Thyroid gland (tissue), 4 donors: ENCODE measurements at regions not wholly inside any gene's neighbourhood (a gene's known extent, or its start where the extent isn't known, plus 50 kb on each side); places are given as distances from the start of the nearest gene placed in this dataset.

Source experiments
- DNase-seq, 2 donors: peaks; one replicate each; pipeline ENCODE4 v3.0.0-alpha.2; 2019
- H3K27ac ChIP-seq, 3 donors: fragments of 200-600 bp; sonication (generic); 1 replicate in 2 of 3; 2 replicates in 1 of 3; pipeline ENCODE4 v1.5.1; 2016 to 2019; ENCODE audit warnings: mild to moderate bottlenecking in 1 of 3, moderate library complexity in 1 of 3
- H3K27me3 ChIP-seq: fragments of 200-600 bp; sonication (generic); one replicate; pipeline ENCODE4 v1.5.1; 2019
- H3K36me3 ChIP-seq, 2 donors: fragments of 200-600 bp; sonication (generic); one replicate each; pipeline ENCODE4 v1.5.1; 2016 to 2019
- H3K4me1 ChIP-seq, 2 donors: fragments of 200-600 bp; sonication (generic); one replicate each; pipeline ENCODE4 v1.5.1; 2017 to 2019
- H3K4me3 ChIP-seq, 3 donors: fragments of 200-600 bp; sonication (generic); replicated peaks in 1 of 3; 1 replicate in 2 of 3; 2 replicates in 1 of 3; pipeline ENCODE4 v1.5.1; 2016; ENCODE audit warnings: mild to moderate bottlenecking in 1 of 3
- H3K9me3 ChIP-seq: fragments of 200-600 bp; sonication (generic); one replicate; pipeline ENCODE4 v1.5.1; 2017
- CTCF ChIP-seq, 6 experiments: fragments of 200-600 bp in 3 of 6; fragments of 450-650 bp in 3 of 6; sonication (generic) in 3 of 6; IDR thresholded peaks; one replicate each; pipeline ENCODE4 v1.5.1; 2016 to 2019; ENCODE audit warnings: antibody characterized with exemption in 6 of 6, mild to moderate bottlenecking in 2 of 6, inconsistent platforms in 1 of 6, moderate library complexity in 1 of 6
- POLR2A ChIP-seq, 2 donors: fragments of 450-650 bp; IDR thresholded peaks; one replicate each; pipeline ENCODE4 v1.6.1; 2017; ENCODE audit warnings: antibody characterized with exemption in 2 of 2, mild to moderate bottlenecking in 2 of 2, moderate library complexity in 1 of 2
- WGBS, 2 donors: methylation state at CpG; one replicate each; pipeline ENCODE4 v1.1.5; 2017; 5-methylcytosine and 5-hydroxymethylcytosine counted together
- intact Hi-C: fragments of 100-400 bp; cut with DNase I; formaldehyde crosslinking; loops from one replicate; pipeline ENCODE4 v1.15.1; 2023

DNA sequence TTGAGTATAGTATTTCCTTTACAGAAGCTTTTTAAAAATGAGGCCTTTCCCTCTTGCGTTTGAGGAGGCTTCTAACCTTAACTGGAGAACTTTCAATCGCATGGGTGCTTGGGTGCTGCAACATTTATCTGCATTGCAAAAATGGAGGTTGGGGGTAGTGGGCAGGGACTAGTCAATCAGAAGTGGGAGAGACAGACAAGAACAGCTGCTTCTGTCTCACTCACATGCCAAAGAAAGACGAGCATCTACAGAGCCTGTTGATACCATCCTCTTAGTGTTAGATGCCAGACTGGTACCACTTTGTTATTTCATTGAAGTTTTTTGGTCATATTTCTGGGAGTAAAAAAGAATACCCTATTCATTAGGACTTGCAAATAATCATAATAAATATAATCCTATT is 1292.2 kb downstream of the UQCRFS1 start:
- H3K36me3 ChIP-seq: no peaks in the 10 kb centered on the region
- H3K4me3 ChIP-seq: no peak overlapping the region
- no peaks in the 10 kb centered on the region for H3K9me3 ChIP-seq
- TF ChIP-seq CTCF (IDR thresholded peaks at IDR 0.05) (no peak), POLR2A (IDR thresholded peaks at IDR 0.05) (no peak)
- 73 to 77% methylated on average over 3 of the region's 3 CpGs for WGBS, 2 donors
- DNase-seq: no peak
- intact Hi-C loops: no loop called here
- no peak overlapping the region for H3K27ac ChIP-seq
- no peaks in the 10 kb centered on the region for H3K27me3 ChIP-seq
- H3K4me1 ChIP-seq: no peaks in the 10 kb centered on the region

GRCh38 chr19:27918818-27919217 is 1294.1 kb downstream of the UQCRFS1 start:
- TF ChIP-seq CTCF (IDR thresholded peaks at IDR 0.05) (no peak), POLR2A (IDR thresholded peaks at IDR 0.05) (no peak)
- Histone ChIP-seq H3K27me3 (no peaks in the 10 kb centered on the region), H3K9me3 (no peaks in the 10 kb centered on the region), H3K4me3 (no peak overlapping the region), H3K27ac (no peak overlapping the region), H3K4me1 (no peaks in the 10 kb centered on the region), H3K36me3 (no peaks in the 10 kb centered on the region)
- DNase-seq: no peak
- intact Hi-C loops: no loop called here
- 60 to 71% methylated on average over 3 of the region's 3 CpGs for WGBS, 2 donors

GRCh38 chr19:27911122-27911898 is 1301.6 kb downstream of the UQCRFS1 start:
- TF ChIP-seq CTCF (IDR thresholded peaks at IDR 0.05) (no peak), POLR2A (IDR thresholded peaks at IDR 0.05) (no peak)

GRCh38 chr19:27909861-27910260 is 1303.1 kb downstream of the UQCRFS1 start:
- Histone ChIP-seq H3K36me3 (no peaks in the 10 kb centered on the region), H3K4me3 (no peak overlapping the region), H3K9me3 (no peaks in the 10 kb centered on the region), H3K4me1 (no peaks in the 10 kb centered on the region), H3K27ac (no peak overlapping the region), H3K27me3 (no peaks in the 10 kb centered on the region)
- intact Hi-C loops: no loop called here
- 94 to 95% methylated on average over 22 to 29 of the region's 29 CpGs for WGBS, 2 donors
- DNase-seq: no peak
- no peak for TF ChIP-seq POLR2A (IDR thresholded peaks at IDR 0.05)
- no peak for TF ChIP-seq CTCF (IDR thresholded peaks at IDR 0.05)

More at GRCh38 chr19:27911122-27911898, 1301.6 kb downstream of the UQCRFS1 start:
- H3K4me1 ChIP-seq: no peaks in the 10 kb centered on the region
- intact Hi-C loops: no loop called here
- H3K4me3 ChIP-seq: no peak overlapping the region
- no peaks in the 10 kb centered on the region for H3K27me3 ChIP-seq
- DNase-seq: no peak
- H3K27ac ChIP-seq: no peak overlapping the region
- 86 to 88% methylated on average over 10 to 17 of the region's 19 CpGs for WGBS, 2 donors
- H3K36me3 ChIP-seq: no peaks in the 10 kb centered on the region
- no peaks in the 10 kb centered on the region for H3K9me3 ChIP-seq

DNA sequence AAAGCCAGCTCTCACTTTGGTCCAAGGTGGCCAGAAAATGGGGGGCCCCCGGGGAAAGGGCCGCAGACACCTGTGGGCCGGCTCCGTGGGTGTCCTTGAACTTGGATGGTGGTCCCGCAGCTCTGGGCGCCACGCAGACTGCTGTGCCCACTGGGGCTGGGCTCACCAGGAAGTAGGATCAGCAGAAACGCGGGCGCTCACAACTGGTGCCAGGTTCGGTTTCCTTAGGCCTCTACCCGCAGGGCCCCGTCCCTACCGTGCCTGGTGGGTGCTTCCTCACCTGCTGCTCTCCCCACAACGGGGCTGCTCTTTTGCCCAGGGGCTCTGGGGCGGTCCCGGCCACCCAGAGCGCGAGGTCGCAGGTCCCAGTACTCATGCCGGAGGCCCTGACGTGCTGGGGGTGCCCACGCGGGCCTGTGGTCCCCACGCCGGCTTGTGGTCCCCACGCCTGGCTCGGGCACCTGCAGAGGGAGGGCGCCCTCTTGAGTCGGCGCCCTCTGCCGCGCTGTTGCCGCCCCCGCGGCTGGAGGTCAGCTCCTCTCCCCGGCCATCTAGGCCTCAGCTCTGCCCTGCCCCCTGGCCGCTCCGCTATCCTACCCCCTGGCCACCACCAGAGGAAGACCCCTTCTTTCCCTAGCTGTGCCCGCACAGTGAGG is 1303.6 kb downstream of the UQCRFS1 start:
- Histone ChIP-seq H3K27ac (no peak overlapping the region), H3K9me3 (no peaks in the 10 kb centered on the region), H3K36me3 (no peaks in the 10 kb centered on the region), H3K4me3 (no peak overlapping the region), H3K27me3 (no peaks in the 10 kb centered on the region), H3K4me1 (no peaks in the 10 kb centered on the region)
- intact Hi-C loops: no loop called here
- no peak for TF ChIP-seq CTCF (IDR thresholded peaks at IDR 0.05)
- TF ChIP-seq POLR2A (IDR thresholded peaks at IDR 0.05): no peak
- no peak for DNase-seq
- WGBS, 2 donors: 84 to 85% methylated on average over 12 to 30 of the region's 40 CpGs
